ENCODE measurements at regions not wholly inside any gene's neighbourhood (a gene's known extent, or its start where the extent isn't known, plus 50 kb on each side); places are given as distances from the start of the nearest gene placed in this dataset.
"Not testable (repeated sequence)": the region's sequence is repeated elsewhere in the genome, so short reads cannot be mapped to it uniquely, and the experiment has no call there.

- H3K27me3 ChIP-seq (replicated peaks; ENCODE audit: insufficient read depth, low read length): no peaks in the 10 kb centered on the region
- no peaks in the 10 kb centered on the region for H4K20me1 ChIP-seq (ENCODE audit: insufficient read depth, low read length)
- H3K4me3 ChIP-seq (ENCODE audit: low read length): no peak overlapping the region
- no peak for DNase-seq
- no peaks in the 10 kb centered on the region for H3K9me2 ChIP-seq (replicated peaks; ENCODE audit: insufficient read depth, low read length)
- no peaks in the 10 kb centered on the region for H3K79me2 ChIP-seq (ENCODE audit: low read length)
- no peak overlapping the region for H3K4me2 ChIP-seq (ENCODE audit: low read depth, low read length)
- no peak overlapping the region for H3K9ac ChIP-seq (ENCODE audit: low read length)
- H2AFZ ChIP-seq (ENCODE audit: low read length): no peak overlapping the region
- no peak overlapping the region for H3K27ac ChIP-seq (ENCODE audit: low read length)
- no peaks in the 10 kb centered on the region for H3K36me3 ChIP-seq (replicated peaks; ENCODE audit: insufficient read depth, low read length)
- H3F3A ChIP-seq (ENCODE audit: insufficient read depth, low read length): no peaks in the 10 kb centered on the region
- H3K9me3 ChIP-seq (replicated peaks; ENCODE audit: insufficient read depth, low read length): no peaks in the 10 kb centered on the region
- TF ChIP-seq EZH2 (optimal IDR thresholded peaks at IDR 0.05; ENCODE audit: low read depth, low read length): no peak
- no peak for TF ChIP-seq EZH2phosphoT487 (IDR thresholded peaks at IDR 0.05; ENCODE audit: low read length)
- TF ChIP-seq CTCF (IDR thresholded peaks at IDR 0.05; ENCODE audit: low read length): no peak
- H3K4me1 ChIP-seq (ENCODE audit: low read length): no peaks in the 10 kb centered on the region
These were observed 227.3 kb downstream of the COPRS start for GRCh38 chr17:31631766-31632165.

- not testable (repeated sequence) for H3K4me3 ChIP-seq (ENCODE audit: low read length); H3K9me2 ChIP-seq (replicated peaks; ENCODE audit: insufficient read depth, low read length); H3K4me1 ChIP-seq (ENCODE audit: low read length); H3K27me3 ChIP-seq (replicated peaks; ENCODE audit: insufficient read depth, low read length); H3K36me3 ChIP-seq (replicated peaks; ENCODE audit: insufficient read depth, low read length); DNase-seq; H3K79me2 ChIP-seq (ENCODE audit: low read length); H3K27ac ChIP-seq (ENCODE audit: low read length); H2AFZ ChIP-seq (ENCODE audit: low read length); H4K20me1 ChIP-seq (ENCODE audit: insufficient read depth, low read length); H3K9ac ChIP-seq (ENCODE audit: low read length); H3F3A ChIP-seq (ENCODE audit: insufficient read depth, low read length); H3K9me3 ChIP-seq (replicated peaks; ENCODE audit: insufficient read depth, low read length); H3K4me2 ChIP-seq (ENCODE audit: low read depth, low read length)
These were observed 228.2 kb downstream of the COPRS start for GRCh38 chr17:31630866-31631265.

GRCh38 chr17:31629696-31630470 is 229.2 kb downstream of the COPRS start:
- H2AFZ ChIP-seq (ENCODE audit: low read length): no peak overlapping the region
- H3K36me3 ChIP-seq (replicated peaks; ENCODE audit: insufficient read depth, low read length): no peaks in the 10 kb centered on the region
- H3K4me1 ChIP-seq (ENCODE audit: low read length): no peaks in the 10 kb centered on the region
- no peaks in the 10 kb centered on the region for H4K20me1 ChIP-seq (ENCODE audit: insufficient read depth, low read length)
- H3K9ac ChIP-seq (ENCODE audit: low read length): no peak overlapping the region
- H3K79me2 ChIP-seq (ENCODE audit: low read length): no peaks in the 10 kb centered on the region
- H3K9me3 ChIP-seq (replicated peaks; ENCODE audit: insufficient read depth, low read length): no peaks in the 10 kb centered on the region
- no peak overlapping the region for H3K27ac ChIP-seq (ENCODE audit: low read length)
- no peak overlapping the region for H3K4me2 ChIP-seq (ENCODE audit: low read depth, low read length)
- no peak overlapping the region for H3K4me3 ChIP-seq (ENCODE audit: low read length)
- TF ChIP-seq EZH2 (optimal IDR thresholded peaks at IDR 0.05; ENCODE audit: low read depth, low read length) (no peak), EZH2phosphoT487 (IDR thresholded peaks at IDR 0.05; ENCODE audit: low read length) (no peak), CTCF (IDR thresholded peaks at IDR 0.05; ENCODE audit: low read length) (no peak)
- no peaks in the 10 kb centered on the region for H3F3A ChIP-seq (ENCODE audit: insufficient read depth, low read length)
- no peaks in the 10 kb centered on the region for H3K9me2 ChIP-seq (replicated peaks; ENCODE audit: insufficient read depth, low read length)
- H3K27me3 ChIP-seq (replicated peaks; ENCODE audit: insufficient read depth, low read length): no peaks in the 10 kb centered on the region
- DNase-seq: no peak

- Histone ChIP-seq H3K9ac (ENCODE audit: low read length) (no peak overlapping the region), H3K9me2 (replicated peaks; ENCODE audit: insufficient read depth, low read length) (no peaks in the 10 kb centered on the region), H3K79me2 (ENCODE audit: low read length) (no peaks in the 10 kb centered on the region), H2AFZ (ENCODE audit: low read length) (no peak overlapping the region), H3K4me1 (ENCODE audit: low read length) (no peaks in the 10 kb centered on the region), H3K4me2 (ENCODE audit: low read depth, low read length) (no peak overlapping the region), H3K9me3 (replicated peaks; ENCODE audit: insufficient read depth, low read length) (no peaks in the 10 kb centered on the region), H3K36me3 (replicated peaks; ENCODE audit: insufficient read depth, low read length) (no peaks in the 10 kb centered on the region), H3K27ac (ENCODE audit: low read length) (no peak overlapping the region), H3F3A (ENCODE audit: insufficient read depth, low read length) (no peaks in the 10 kb centered on the region), H3K27me3 (replicated peaks; ENCODE audit: insufficient read depth, low read length) (no peaks in the 10 kb centered on the region), H4K20me1 (ENCODE audit: insufficient read depth, low read length) (no peaks in the 10 kb centered on the region), H3K4me3 (ENCODE audit: low read length) (no peak overlapping the region)
- no peak for DNase-seq
- no peak for TF ChIP-seq EZH2phosphoT487 (IDR thresholded peaks at IDR 0.05; ENCODE audit: low read length)
- no peak for TF ChIP-seq EZH2 (optimal IDR thresholded peaks at IDR 0.05; ENCODE audit: low read depth, low read length)
- TF ChIP-seq CTCF (IDR thresholded peaks at IDR 0.05; ENCODE audit: low read length): no peak
These were observed 231.1 kb downstream of the COPRS start for GRCh38 chr17:31627960-31628359.
